A673 (cell line): ENCODE measurements at regions not wholly inside any gene's neighbourhood (a gene's known extent, or its start where the extent isn't known, plus 50 kb on each side); places are given as distances from the start of the nearest gene placed in this dataset.

Experiments
- BruUV-seq: library from RNA; stranded (reverse); fragments of 400-500 nt; replicated peaks from 2 replicates; lab custom pipeline; 2021; lab: Mats Ljungman, UMichigan
- CTCF ChIA-PET: fragments of 300-600 bp; sonication (Branson Sonifier 250); formaldehyde crosslinking; loops from one replicate; lab custom pipeline; 2022; ENCODE audit warnings: antibody characterized with exemption; lab: Charles Lee
- POLR2A ChIA-PET: fragments of 300-600 bp; sonication (Branson Sonifier 250); formaldehyde crosslinking; loops from one replicate; lab custom pipeline; 2022; ENCODE audit warnings: antibody characterized with exemption; ENCODE audit not compliant: low non-redundant PET; lab: Charles Lee
- DNase-seq: peaks from one replicate; pipeline ENCODE4 v3.0.0-alpha.2; 2015; ENCODE audit warnings: low spot score
- H3K27ac ChIP-seq: fragments of 200-600 bp; sonication (generic); 2 replicates; pipeline ENCODE4 v1.5.1; 2016; ENCODE audit warnings: mixed run types, low read depth, mild to moderate bottlenecking, mixed read lengths, antibody characterized with exemption, low read length; ENCODE audit not compliant: poor library complexity, severe bottlenecking
- H3K27me3 ChIP-seq: fragments of 200-600 bp; sonication (generic); replicated peaks from 2 replicates; pipeline ENCODE4 v1.6.1; 2017; ENCODE audit warnings: mixed run types, low read depth, mild to moderate bottlenecking, mixed read lengths, antibody characterized with exemption, low read length; ENCODE audit not compliant: insufficient read depth, poor library complexity
- H3K36me3 ChIP-seq: fragments of 200-600 bp; sonication (generic); 2 replicates; pipeline ENCODE4 v1.6.1; 2016; ENCODE audit warnings: mixed run types, mild to moderate bottlenecking, mixed read lengths, antibody characterized with exemption, low read length; ENCODE audit not compliant: insufficient read depth, poor library complexity, severe bottlenecking
- H3K4me1 ChIP-seq: fragments of 200-600 bp; sonication (generic); 2 replicates; pipeline ENCODE4 v1.6.1; 2017; ENCODE audit warnings: mixed run types, mild to moderate bottlenecking, mixed read lengths, antibody characterized with exemption, low read length; ENCODE audit not compliant: insufficient read depth, poor library complexity, severe bottlenecking
- H3K4me3 ChIP-seq: fragments of 200-600 bp; sonication (generic); 2 replicates; pipeline ENCODE4 v1.5.1; 2016; ENCODE audit warnings: low read depth, mixed run types, mild to moderate bottlenecking, mixed read lengths, low read length; ENCODE audit not compliant: poor library complexity, severe bottlenecking
- H3K9me3 ChIP-seq: fragments of 200-600 bp; sonication (generic); 2 replicates; pipeline ENCODE4 v1.6.1; 2016; ENCODE audit warnings: mixed run types, low read depth, mild to moderate bottlenecking, mixed read lengths, antibody characterized with exemption, low read length; ENCODE audit not compliant: poor library complexity, severe bottlenecking
- CTCF ChIP-seq: fragments of 300-800, 200-600 bp; sonication (generic); conservative IDR thresholded peaks from 2 replicates; pipeline ENCODE4 v1.5.1; 2017; ENCODE audit warnings: low read depth, mild to moderate bottlenecking, antibody characterized with exemption, low read length, moderate library complexity, mixed read lengths
- EZH2 ChIP-seq: fragments of 200-600 bp; sonication (generic); IDR thresholded peaks from 2 replicates; pipeline ENCODE4 v1.6.1; 2017; ENCODE audit warnings: borderline replicate concordance, low read depth, mild to moderate bottlenecking, mixed read lengths, antibody characterized with exemption, low read length; ENCODE audit not compliant: poor library complexity, severe bottlenecking
- intact Hi-C: fragments of 100-400 bp; cut with micrococcal nuclease; formaldehyde crosslinking; loops from one replicate; pipeline ENCODE4 v1.10.0; 2022; ENCODE audit not compliant: unreplicated experiment

- ChIA-PET CTCF (no interaction called here), POLR2A (no interaction called here)
- no peak for DNase-seq
- no peaks in the 10 kb centered on the region for H3K4me1 ChIP-seq
- intact Hi-C loops: no loop called here
- BruUV-seq: no TSS peak
- no peak overlapping the region for H3K4me3 ChIP-seq
- no peak for TF ChIP-seq EZH2
- no peak for TF ChIP-seq CTCF
- no peaks in the 10 kb centered on the region for H3K36me3 ChIP-seq
- H3K27me3 ChIP-seq: peaks cover 12% of the 10 kb centered on the region
- H3K27ac ChIP-seq: no peak overlapping the region
- H3K9me3 ChIP-seq: peaks cover 21% of the 10 kb centered on the region
These were observed 132.4 kb downstream of the CDH26 start for GRCh38 chr20:60090631-60091030.

GRCh38 chr20:60091305-60091704, 133.1 kb downstream of the CDH26 start:
- no peak for DNase-seq
- intact Hi-C loops: no loop called here
- Histone ChIP-seq H3K27ac (no peak overlapping the region), H3K9me3 (peaks cover 21% of the 10 kb centered on the region), H3K4me1 (no peaks in the 10 kb centered on the region), H3K27me3 (peaks cover 12% of the 10 kb centered on the region), H3K36me3 (no peaks in the 10 kb centered on the region), H3K4me3 (no peak overlapping the region)
- no peak for TF ChIP-seq CTCF
- no peak for TF ChIP-seq EZH2
- BruUV-seq: no TSS peak
- CTCF ChIA-PET: no interaction called here
- POLR2A ChIA-PET: no interaction called here

GRCh38 chr20:60091861-60092260, 133.6 kb downstream of the CDH26 start:
- intact Hi-C loops: no loop called here
- ChIA-PET CTCF (no interaction called here), POLR2A (no interaction called here)
- no peak for DNase-seq
- Histone ChIP-seq H3K9me3 (peaks cover 21% of the 10 kb centered on the region), H3K27ac (no peak overlapping the region), H3K36me3 (no peaks in the 10 kb centered on the region), H3K4me1 (no peaks in the 10 kb centered on the region), H3K4me3 (no peak overlapping the region), H3K27me3 (peaks cover 9% of the 10 kb centered on the region)
- TF ChIP-seq EZH2 (no peak), CTCF (no peak)
- no TSS peak for BruUV-seq
